K562 (cell line): ENCODE measurements at regions not wholly inside any gene's neighbourhood (a gene's known extent, or its start where the extent isn't known, plus 50 kb on each side); places are given as distances from the start of the nearest gene placed in this dataset.

Source experiments
- ATF6 ChIP-seq: sonication (generic); formaldehyde crosslinking; IDR thresholded peaks from 2 replicates; pipeline ENCODE4 v1.4.0; 2020; ENCODE audit warnings: mild to moderate bottlenecking, missing genetic modification reagents
- SMC3 ChIP-seq: conservative IDR thresholded peaks from 2 replicates; pipeline ENCODE4 v1.6.1; 2011; ENCODE audit warnings: low read depth, low read length, improper control_type of control experiment; ENCODE audit not compliant: insufficient read depth
- ZNF318 ChIP-seq, 2 experiments: fragments of 450-650 bp; IDR thresholded peaks; 2 replicates each; pipeline ENCODE4 v1.6.1; 2016; ENCODE audit warnings: mild to moderate bottlenecking in 2 of 2, borderline replicate concordance in 1 of 2, low read depth in 1 of 2, moderate library complexity in 1 of 2

DNA sequence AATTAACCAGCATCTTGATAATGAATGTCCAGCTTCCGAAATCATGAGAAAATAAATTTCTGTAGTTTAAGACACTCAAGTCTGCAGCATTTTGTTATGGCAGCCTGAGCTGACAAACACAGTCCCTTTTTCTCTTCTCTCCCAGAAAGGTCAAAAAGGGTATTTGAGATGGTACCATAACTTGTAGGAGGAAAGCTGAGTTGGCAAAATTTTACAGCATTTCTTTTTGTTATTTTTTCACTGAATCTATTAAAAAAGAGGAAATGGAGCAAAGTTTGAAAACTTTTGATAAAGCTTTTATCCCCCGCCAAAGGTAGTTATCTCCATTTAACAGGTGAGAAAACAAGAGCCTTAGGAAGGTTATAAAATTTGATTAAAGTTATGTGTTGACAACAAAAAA, 367.6 kb upstream of the TECRL start (continued):
- TF ChIP-seq ZNF318 (IDR thresholded peaks at IDR 0.05; ENCODE audit: borderline replicate concordance in 1 of 2, low read depth in 1 of 2) (no peak), SMC3 (no peak), ATF6 (no peak)
- TF ChIP-seq, all 486 proteins: peak for 5
